ENCODE measurements at regions not wholly inside any gene's neighbourhood (a gene's known extent, or its start where the extent isn't known, plus 50 kb on each side); places are given as distances from the start of the nearest gene placed in this dataset.

- no peak for TF ChIP-seq CTCF (conservative IDR thresholded peaks at IDR 0.05; ENCODE audit: control insufficient read depth, insufficient read depth, low read depth, low read length)
- H3K4me3 ChIP-seq (ENCODE audit: control insufficient read depth, low read depth, low read length): no peak overlapping the region
- no peak for DNase-seq (ENCODE audit: low read depth)
Observed at GRCh38 chr1:60831780-60832179, 250.6 kb upstream of the NFIA start.

- DNase-seq (ENCODE audit: low read depth): no peak
- TF ChIP-seq CTCF (conservative IDR thresholded peaks at IDR 0.05; ENCODE audit: control insufficient read depth, insufficient read depth, low read depth, low read length): no peak
- H3K4me3 ChIP-seq (ENCODE audit: control insufficient read depth, low read depth, low read length): no peak overlapping the region
Observed at GRCh38 chr1:60828944-60829343, 253.4 kb upstream of the NFIA start.

- TF ChIP-seq CTCF (conservative IDR thresholded peaks at IDR 0.05; ENCODE audit: control insufficient read depth, insufficient read depth, low read depth, low read length): no peak
- no peak for DNase-seq (ENCODE audit: low read depth)
- H3K4me3 ChIP-seq (ENCODE audit: control insufficient read depth, low read depth, low read length): no peak overlapping the region
Observed at GRCh38 chr1:60826320-60827094, 255.9 kb upstream of the NFIA start.

- TF ChIP-seq CTCF (conservative IDR thresholded peaks at IDR 0.05; ENCODE audit: control insufficient read depth, insufficient read depth, low read depth, low read length): peak; percentile 5
- no peak overlapping the region for H3K4me3 ChIP-seq (ENCODE audit: control insufficient read depth, low read depth, low read length)
- no peak for DNase-seq (ENCODE audit: low read depth)
Observed at GRCh38 chr1:60825593-60825992, 256.8 kb upstream of the NFIA start.

GRCh38 chr1:60823151-60823550, 259.2 kb upstream of the NFIA start:
- TF ChIP-seq CTCF (conservative IDR thresholded peaks at IDR 0.05; ENCODE audit: control insufficient read depth, insufficient read depth, low read depth, low read length): no peak
- no peak overlapping the region for H3K4me3 ChIP-seq (ENCODE audit: control insufficient read depth, low read depth, low read length)
- no peak for DNase-seq (ENCODE audit: low read depth)

- H3K4me3 ChIP-seq (ENCODE audit: control insufficient read depth, low read depth, low read length): no peak overlapping the region
- no peak for DNase-seq (ENCODE audit: low read depth)
- TF ChIP-seq CTCF (conservative IDR thresholded peaks at IDR 0.05; ENCODE audit: control insufficient read depth, insufficient read depth, low read depth, low read length): no peak
Observed at GRCh38 chr1:60822252-60822651, 260.1 kb upstream of the NFIA start.

Measured in fibroblast of mammary gland (primary cell).